ENCODE measurements at regions not wholly inside any gene's neighbourhood (a gene's known extent, or its start where the extent isn't known, plus 50 kb on each side); places are given as distances from the start of the nearest gene placed in this dataset.

DNA sequence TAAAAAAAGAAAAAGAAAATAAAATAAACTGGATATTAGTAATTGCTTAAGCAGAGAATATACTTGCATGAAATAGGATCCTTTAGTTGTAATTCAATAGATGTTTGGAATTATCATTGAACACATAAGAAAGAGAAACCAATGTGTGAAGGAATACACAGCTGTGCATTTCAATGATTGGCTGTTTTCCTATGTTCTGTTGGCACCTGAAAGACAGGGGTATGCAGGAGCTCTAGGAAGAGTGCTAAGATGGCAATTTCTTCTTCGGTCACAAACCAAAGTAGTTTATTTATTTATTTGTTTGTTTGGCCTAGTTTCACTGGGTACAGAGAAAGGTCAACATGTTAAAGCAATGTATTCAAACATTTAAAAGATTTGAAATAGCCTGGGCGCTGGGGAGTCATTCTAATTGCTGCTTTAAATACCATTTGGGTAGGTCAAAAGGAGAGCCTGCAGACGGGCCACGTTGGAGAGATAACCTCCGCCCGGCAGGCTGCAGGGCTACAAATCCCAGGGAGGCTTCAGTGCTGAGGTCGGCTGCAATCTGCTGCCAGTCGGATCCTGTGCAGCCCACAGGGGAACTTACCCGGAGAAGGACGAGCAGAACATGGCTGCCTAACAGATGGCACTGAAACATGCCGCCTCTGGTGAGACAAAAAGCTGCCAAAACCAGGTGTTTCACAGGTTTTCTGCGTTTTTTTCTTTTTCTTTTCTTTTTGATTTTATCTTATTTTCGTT lies 154.2 kb upstream of the TYRP1 start:
- Histone ChIP-seq H4K20me1 (replicated peaks; ENCODE audit: control insufficient read depth, extremely low read depth, insufficient read depth, low read length) (no peaks in the 10 kb centered on the region), H3K27me3 (ENCODE audit: control insufficient read depth in 2 of 2, insufficient read depth in 2 of 2, low read length in 2 of 2) (peaks cover 5 to 6% of the 10 kb centered on the region in 2 experiments), H3K9me3 (replicated peaks; ENCODE audit: control insufficient read depth, insufficient read depth, low read length) (no peaks in the 10 kb centered on the region), H3K79me2 (ENCODE audit: control insufficient read depth, insufficient read depth, low read length) (no peaks in the 10 kb centered on the region), H3K4me3 (replicated peaks in 1 of 3; ENCODE audit: insufficient read depth in 1 of 3, low read depth in 1 of 3, low read length in 3 of 3) (no peak overlapping the region), H3K4me1 (ENCODE audit: control insufficient read depth, extremely low read depth, insufficient read depth, low read length) (no peaks in the 10 kb centered on the region), H3K36me3 (ENCODE audit: control insufficient read depth in 2 of 2, extremely low read depth in 1 of 2, insufficient read depth in 2 of 2, low read length in 2 of 2) (no peaks in the 10 kb centered on the region), H3K9me1 (replicated peaks; ENCODE audit: control insufficient read depth, extremely low read depth, insufficient read depth, low read length) (peaks cover 2% of the 10 kb centered on the region), H2AFZ (ENCODE audit: low read depth, low read length) (no peak overlapping the region), H3K9ac (replicated peaks; ENCODE audit: extremely low read depth, insufficient read depth, low read length) (no peak overlapping the region), H3K27ac (ENCODE audit: insufficient read depth, low read depth, low read length) (no peak overlapping the region), H3K4me2 (ENCODE audit: insufficient read depth, low read length) (no peak overlapping the region)
- no peak for TF ChIP-seq POLR2AphosphoS5 (IDR thresholded peaks at IDR 0.05; ENCODE audit: insufficient read depth, low read depth, low read length)
- TF ChIP-seq EZH2 (IDR thresholded peaks at IDR 0.05; ENCODE audit: borderline replicate concordance, low read depth, low read length, severe bottlenecking): no peak
- TF ChIP-seq, protein P1, sequence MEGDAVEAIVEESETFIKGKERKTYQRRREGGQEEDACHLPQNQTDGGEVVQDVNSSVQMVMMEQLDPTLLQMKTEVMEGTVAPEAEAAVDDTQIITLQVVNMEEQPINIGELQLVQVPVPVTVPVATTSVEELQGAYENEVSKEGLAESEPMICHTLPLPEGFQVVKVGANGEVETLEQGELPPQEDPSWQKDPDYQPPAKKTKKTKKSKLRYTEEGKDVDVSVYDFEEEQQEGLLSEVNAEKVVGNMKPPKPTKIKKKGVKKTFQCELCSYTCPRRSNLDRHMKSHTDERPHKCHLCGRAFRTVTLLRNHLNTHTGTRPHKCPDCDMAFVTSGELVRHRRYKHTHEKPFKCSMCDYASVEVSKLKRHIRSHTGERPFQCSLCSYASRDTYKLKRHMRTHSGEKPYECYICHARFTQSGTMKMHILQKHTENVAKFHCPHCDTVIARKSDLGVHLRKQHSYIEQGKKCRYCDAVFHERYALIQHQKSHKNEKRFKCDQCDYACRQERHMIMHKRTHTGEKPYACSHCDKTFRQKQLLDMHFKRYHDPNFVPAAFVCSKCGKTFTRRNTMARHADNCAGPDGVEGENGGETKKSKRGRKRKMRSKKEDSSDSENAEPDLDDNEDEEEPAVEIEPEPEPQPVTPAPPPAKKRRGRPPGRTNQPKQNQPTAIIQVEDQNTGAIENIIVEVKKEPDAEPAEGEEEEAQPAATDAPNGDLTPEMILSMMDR (IDR thresholded peaks at IDR 0.05; ENCODE audit: extremely low read depth in 1 of 2, insufficient read depth in 1 of 2, low read depth in 1 of 2, low read length in 2 of 2): no peak
- TF ChIP-seq, protein P2, sequence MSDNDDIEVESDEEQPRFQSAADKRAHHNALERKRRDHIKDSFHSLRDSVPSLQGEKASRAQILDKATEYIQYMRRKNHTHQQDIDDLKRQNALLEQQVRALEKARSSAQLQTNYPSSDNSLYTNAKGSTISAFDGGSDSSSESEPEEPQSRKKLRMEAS (IDR thresholded peaks at IDR 0.05; ENCODE audit: insufficient read depth, insufficient read length): no peak
- TF ChIP-seq GATA2 (IDR thresholded peaks at IDR 0.05; ENCODE audit: insufficient read depth, insufficient read length, low read depth, low read length): no peak
- no peak for TF ChIP-seq FOS (IDR thresholded peaks at IDR 0.05; ENCODE audit: borderline replicate concordance, insufficient read depth, low read length)
- no peak for TF ChIP-seq JUN (IDR thresholded peaks at IDR 0.05; ENCODE audit: borderline replicate concordance, insufficient read depth, insufficient read length, low read depth)
- no peak for DNase-seq (ENCODE audit: low read depth, low spot score)
- no peak for FAIRE-seq
- POLR2A ChIA-PET: no interaction called here
- CTCF ChIA-PET: no interaction called here
- intact Hi-C loops (cut with micrococcal nuclease): no loop called here
- no TSS peak for BruUV-seq (replicated peaks)
- dilution Hi-C loops (cut with MboI; ENCODE audit: extremely low pct_ligation_motif_present, low sequenced_read_pairs): no loop called here
